Body of pancreas (tissue), 4 donors: ENCODE measurements at regions not wholly inside any gene's neighbourhood (a gene's known extent, or its start where the extent isn't known, plus 50 kb on each side); places are given as distances from the start of the nearest gene placed in this dataset.
"Not testable (repeated sequence)": the region's sequence is repeated elsewhere in the genome, so short reads cannot be mapped to it uniquely, and the experiment has no call there.

Experiments used
- ATAC-seq: fragments of 150-250 bp; one replicate; pipeline ENCODE4 v1.9.1; 2016
- DNase-seq, 4 donors: peaks; one replicate each; pipeline ENCODE4 v3.0.0-alpha.2; 2019
- H3K27ac ChIP-seq, 4 donors: fragments of 200-600 bp; sonication (generic); 1 replicate in 3 of 4; 2 replicates in 1 of 4; pipeline versions ENCODE4 v1.5.1 to v1.6.1; 2016 to 2019; ENCODE audit warnings: mild to moderate bottlenecking in 1 of 4, mixed read lengths in 1 of 4, moderate library complexity in 1 of 4
- H3K27me3 ChIP-seq, 2 donors: fragments of 200-600 bp; sonication (generic); one replicate each; pipeline ENCODE4 v1.6.0; 2016; ENCODE audit warnings: mild to moderate bottlenecking in 1 of 2
- H3K36me3 ChIP-seq, 2 donors: fragments of 200-600 bp; sonication (generic); replicated peaks in 1 of 2; 2 replicates each; pipeline ENCODE4 v1.5.1; 2016; ENCODE audit warnings: low read depth in 2 of 2; ENCODE audit not compliant: insufficient read depth in 1 of 2
- H3K4me1 ChIP-seq: fragments of 200-600 bp; sonication (generic); one replicate; pipeline ENCODE4 v1.6.0; 2016
- H3K4me3 ChIP-seq, 2 donors: fragments of 200-600 bp; sonication (generic); 1 replicate in 1 of 2; 2 replicates in 1 of 2; pipeline ENCODE4 v1.5.1; 2016 to 2019
- H3K9me3 ChIP-seq, 3 donors: fragments of 200-600 bp; sonication (generic); 1 replicate in 2 of 3; 2 replicates in 1 of 3; pipeline ENCODE4 v1.5.1; 2016
- CTCF ChIP-seq, 7 experiments: fragments of 450-650 bp in 4 of 7; fragments of 200-600 bp in 3 of 7; sonication (generic) in 3 of 7; IDR thresholded peaks; one replicate each; pipeline ENCODE4 v1.5.1; 2016 to 2019; ENCODE audit warnings: antibody characterized with exemption in 7 of 7
- POLR2A ChIP-seq, 3 donors: fragments of 450-650 bp; IDR thresholded peaks; one replicate each; pipeline ENCODE4 v1.6.1; 2016; ENCODE audit warnings: antibody characterized with exemption in 3 of 3, mild to moderate bottlenecking in 2 of 3
- WGBS, 2 donors: methylation state at CpG; one replicate each; pipeline ENCODE4 v1.1.5; 2017; 5-methylcytosine and 5-hydroxymethylcytosine counted together
- intact Hi-C: fragments of 100-400 bp; cut with DNase I; formaldehyde crosslinking; loops from one replicate; pipeline ENCODE4 v1.15.1; 2023

GRCh38 chr19:31461814-31462539, 112.7 kb upstream of the TSHZ3 start:
- Histone ChIP-seq H3K27me3 (no peaks in the 10 kb centered on the region), H3K4me1 (no peaks in the 10 kb centered on the region), H3K27ac (no peak overlapping the region), H3K4me3 (no peak overlapping the region), H3K9me3 (no peaks in the 10 kb centered on the region), H3K36me3 (no peaks in the 10 kb centered on the region)
- DNase-seq (no peak), ATAC-seq (no peak)
- TF ChIP-seq POLR2A (IDR thresholded peaks at IDR 0.05): no peak
- intact Hi-C loops: no loop called here
- WGBS, 2 donors: 73 to 82% methylated on average over 3 of the region's 3 CpGs

- WGBS, 2 donors: 64 to 67% methylated on average over 10 of the region's 10 CpGs
- intact Hi-C loops: no loop called here
- Histone ChIP-seq H3K4me1 (no peaks in the 10 kb centered on the region), H3K4me3 (no peak overlapping the region), H3K27me3 (no peaks in the 10 kb centered on the region), H3K27ac (no peak overlapping the region), H3K36me3 (no peaks in the 10 kb centered on the region), H3K9me3 (no peaks in the 10 kb centered on the region)
- ATAC-seq: no peak
- no peak for TF ChIP-seq POLR2A (IDR thresholded peaks at IDR 0.05)
- TF ChIP-seq CTCF (IDR thresholded peaks at IDR 0.05): no peak
- DNase-seq: no peak
Measured at GRCh38 chr19:31470229-31470939, 121.1 kb upstream of the TSHZ3 start.

GRCh38 chr19:31470952-31471351, 121.7 kb upstream of the TSHZ3 start:
- H3K4me1 ChIP-seq: no peaks in the 10 kb centered on the region
- WGBS, 2 donors: 56 to 63% methylated on average over 5 of the region's 5 CpGs
- H3K36me3 ChIP-seq: no peaks in the 10 kb centered on the region
- H3K27ac ChIP-seq: no peak overlapping the region
- no peak for TF ChIP-seq POLR2A (IDR thresholded peaks at IDR 0.05)
- no peak for TF ChIP-seq CTCF (IDR thresholded peaks at IDR 0.05)
- no peak overlapping the region for H3K4me3 ChIP-seq
- DNase-seq (no peak), ATAC-seq (no peak)
- H3K27me3 ChIP-seq: no peaks in the 10 kb centered on the region
- intact Hi-C loops: no loop called here
- no peaks in the 10 kb centered on the region for H3K9me3 ChIP-seq

GRCh38 chr19:31478241-31478640, 129.0 kb upstream of the TSHZ3 start:
- 72 to 87% methylated on average over 5 of the region's 5 CpGs for WGBS, 2 donors
- ATAC-seq (no peak), DNase-seq (no peak)
- H3K27ac ChIP-seq: no peak overlapping the region
- H3K27me3 ChIP-seq: no peaks in the 10 kb centered on the region
- intact Hi-C loops: no loop called here
- H3K9me3 ChIP-seq: peaks cover 0 to 5% (median 0%) of the 10 kb centered on the region in 3 donors
- TF ChIP-seq POLR2A (IDR thresholded peaks at IDR 0.05): no peak
- H3K36me3 ChIP-seq: no peaks in the 10 kb centered on the region
- H3K4me1 ChIP-seq: no peaks in the 10 kb centered on the region
- no peak overlapping the region for H3K4me3 ChIP-seq

- H3K9me3 ChIP-seq: peaks cover 0 to 7% (median 0%) of the 10 kb centered on the region in 3 donors
- H3K4me1 ChIP-seq: no peaks in the 10 kb centered on the region
- H3K27me3 ChIP-seq: no peaks in the 10 kb centered on the region
- DNase-seq (no peak), ATAC-seq (no peak)
- intact Hi-C loops: no loop called here
- TF ChIP-seq CTCF (IDR thresholded peaks at IDR 0.05) (no peak), POLR2A (IDR thresholded peaks at IDR 0.05) (no peak)
- no peaks in the 10 kb centered on the region for H3K36me3 ChIP-seq
- H3K4me3 ChIP-seq: no peak overlapping the region
- no peak overlapping the region for H3K27ac ChIP-seq
Measured at GRCh38 chr19:31483226-31483857, 134.1 kb upstream of the TSHZ3 start.

- ATAC-seq, intact Hi-C loops, H3K4me1 ChIP-seq, H3K27ac ChIP-seq, DNase-seq, H3K4me3 ChIP-seq, H3K9me3 ChIP-seq, H3K27me3 ChIP-seq, H3K36me3 ChIP-seq: not testable (repeated sequence)
- WGBS, 2 donors: 69 to 83% methylated on average over 2 of the region's 2 CpGs
Measured at GRCh38 chr19:31484858-31485410, 135.7 kb upstream of the TSHZ3 start.
